HG02763 (cell line): ENCODE measurements at regions not wholly inside any gene's neighbourhood (a gene's known extent, or its start where the extent isn't known, plus 50 kb on each side); places are given as distances from the start of the nearest gene placed in this dataset.
"Not testable (repeated sequence)": the region's sequence is repeated elsewhere in the genome, so short reads cannot be mapped to it uniquely, and the experiment has no call there.

ENCODE experiments used
- ATAC-seq: cut with Tn5 transposase; IDR thresholded peaks from one replicate; pipeline ENCODE4 v1.9.1; 2021; ENCODE audit warnings: mild to moderate bottlenecking, moderate library complexity; ENCODE audit not compliant: unreplicated experiment

- no peak for ATAC-seq
Observed at GRCh38 chrX:21207080-21207479, 167.1 kb upstream of the CNKSR2 start.

GRCh38 chrX:21219208-21219607, 155.0 kb upstream of the CNKSR2 start:
- ATAC-seq = not testable (repeated sequence)

DNA sequence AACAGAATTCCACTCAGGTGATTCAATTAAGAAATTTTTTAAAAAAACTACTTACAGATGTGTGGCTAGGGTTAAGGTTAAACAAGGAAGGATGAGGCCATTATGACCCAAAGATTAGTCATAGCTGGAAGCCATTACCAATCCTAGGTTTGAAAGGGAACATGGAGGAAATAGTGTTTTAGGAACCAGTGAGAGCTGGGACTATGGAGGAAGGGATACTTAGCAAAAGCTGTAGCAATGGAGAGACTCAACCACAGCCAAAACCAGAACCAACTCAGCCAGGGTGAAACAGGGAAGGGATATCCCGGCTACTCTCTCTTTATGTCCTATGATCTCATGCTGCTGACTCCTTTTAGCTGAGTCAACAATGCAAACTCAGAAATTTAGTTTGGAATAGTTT, 148.6 kb upstream of the CNKSR2 start:
- ATAC-seq = no peak

GRCh38 chrX:21228974-21229373, 145.2 kb upstream of the CNKSR2 start:
- ATAC-seq = not testable (repeated sequence)

DNA sequence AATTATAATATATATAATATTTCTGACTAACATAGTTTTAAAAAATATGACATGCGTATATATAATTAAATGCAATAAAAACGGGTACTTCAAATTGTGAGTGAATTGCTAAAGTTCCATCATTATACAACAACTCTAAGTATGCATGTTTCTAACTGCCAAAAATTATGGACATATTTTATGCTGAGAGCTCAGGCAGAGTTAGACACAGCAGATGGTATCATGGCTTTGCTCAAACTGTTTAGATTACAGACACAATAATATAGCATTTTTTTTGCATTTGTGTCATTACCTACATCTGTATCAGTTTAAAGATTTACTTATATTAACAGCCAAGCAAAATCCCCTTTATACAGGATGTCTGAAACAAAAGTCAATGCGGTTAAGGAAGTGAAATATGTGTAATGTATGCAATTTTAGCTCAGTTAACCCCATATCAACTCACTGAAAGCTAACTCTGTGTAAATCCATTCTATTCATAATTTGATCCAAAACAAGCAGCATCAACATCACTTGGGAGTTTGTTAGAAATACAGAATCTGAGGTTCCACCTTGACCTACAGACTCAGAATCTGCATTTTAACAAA, 119.1 kb upstream of the CNKSR2 start:
- ATAC-seq = peak; percentile 88

GRCh38 chrX:21266949-21267348, 107.3 kb upstream of the CNKSR2 start:
- no peak for ATAC-seq

DNA sequence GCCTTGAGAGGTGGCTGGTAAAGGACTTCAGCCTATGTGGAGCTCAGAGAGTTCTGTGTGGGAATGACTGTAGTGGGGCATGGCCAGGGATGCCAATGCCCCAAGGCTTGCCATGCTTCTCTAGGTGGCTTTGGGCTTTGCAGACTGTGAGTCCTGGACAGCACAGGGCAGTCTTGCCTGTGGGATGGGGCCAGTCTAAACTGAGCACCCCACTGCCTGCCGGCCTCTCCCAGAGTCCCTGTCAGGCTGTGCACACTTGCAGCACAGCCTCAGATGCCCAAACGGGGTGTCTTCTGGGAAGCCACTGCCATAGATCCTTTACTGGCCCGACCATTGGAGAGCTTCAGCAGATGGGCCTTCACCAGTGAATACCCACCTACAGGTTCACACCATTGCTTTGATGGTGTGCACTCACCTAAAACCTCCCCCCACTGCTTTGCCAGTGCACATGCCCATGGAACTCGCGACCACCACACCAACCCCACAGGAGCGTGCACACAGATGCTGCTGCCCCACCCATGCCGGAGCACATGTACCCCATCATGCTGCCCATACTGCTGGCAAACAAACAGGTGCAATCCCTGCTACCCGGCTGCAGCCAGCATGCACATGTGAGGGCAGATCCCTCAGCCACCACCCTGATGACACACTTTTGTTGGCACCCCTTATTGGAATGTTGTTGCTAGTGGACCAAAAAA, 97.3 kb upstream of the CNKSR2 start:
- no peak for ATAC-seq

GRCh38 chrX:21289232-21289631, 85.0 kb upstream of the CNKSR2 start:
- ATAC-seq = no peak

GRCh38 chrX:21295246-21295820, 78.9 kb upstream of the CNKSR2 start:
- ATAC-seq = no peak

- no peak for ATAC-seq
Observed at GRCh38 chrX:21305799-21306336, 68.3 kb upstream of the CNKSR2 start.

DNA sequence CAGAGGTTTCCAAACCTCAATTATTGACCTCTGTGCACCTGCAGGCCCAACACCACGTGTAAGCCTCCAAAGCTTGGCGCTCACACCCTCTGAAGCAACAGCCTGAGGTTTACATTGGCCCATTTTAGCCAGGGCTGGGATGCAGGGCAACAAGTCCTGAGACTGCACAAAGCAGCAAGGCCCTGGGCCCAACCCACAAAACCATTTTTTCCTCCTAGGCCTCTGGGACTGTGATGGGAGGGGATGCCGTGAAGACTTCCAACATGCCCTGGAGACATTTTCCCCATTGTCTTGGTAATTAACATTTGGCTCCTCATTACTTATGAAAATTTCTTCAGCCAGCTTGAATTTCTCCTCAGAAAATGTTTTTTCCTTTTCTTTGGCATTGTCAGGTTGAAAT, 54.9 kb upstream of the CNKSR2 start:
- ATAC-seq = no peak
